ENCODE measurements at regions not wholly inside any gene's neighbourhood (a gene's known extent, or its start where the extent isn't known, plus 50 kb on each side); places are given as distances from the start of the nearest gene placed in this dataset.

DNA sequence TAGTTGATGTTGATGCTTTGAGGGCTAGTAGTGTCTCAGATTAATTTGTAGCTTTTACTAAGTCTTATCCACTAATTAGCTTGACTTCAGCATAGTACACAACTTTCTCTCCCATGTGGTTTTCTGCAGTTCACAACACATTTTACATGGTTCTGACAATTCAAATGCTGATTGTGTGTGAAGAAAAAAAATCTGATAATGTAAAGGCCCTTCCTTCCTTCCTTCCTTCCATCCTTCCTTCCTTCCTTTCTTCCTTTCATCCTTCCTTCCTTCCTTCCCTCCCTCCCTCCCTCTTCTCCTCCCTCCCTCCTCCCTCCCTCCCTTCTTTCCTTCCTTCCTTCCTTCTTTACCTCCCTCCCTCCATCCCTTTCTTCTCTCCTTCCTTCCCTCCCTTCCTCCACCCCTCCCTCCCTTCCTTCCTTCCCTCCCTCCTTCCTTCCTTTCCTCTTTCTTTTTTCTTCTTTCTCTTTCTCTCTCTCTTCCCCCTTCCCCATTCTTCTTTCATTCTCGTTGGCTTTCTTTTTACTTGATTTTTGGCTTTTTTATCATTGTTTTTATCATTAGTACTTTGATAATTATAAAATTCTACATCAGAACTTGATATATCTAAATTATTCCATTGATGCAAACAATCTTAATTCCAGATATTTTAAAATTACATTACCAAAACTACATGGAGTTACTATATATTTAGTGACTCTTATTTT lies 1415.6 kb downstream of the LRFN5 start:
- Histone ChIP-seq H3K4me2 (ENCODE audit: insufficient read depth, low read length) (no peak overlapping the region), H3K27ac (ENCODE audit: low read length) (no peak overlapping the region), H3K36me3 (ENCODE audit: insufficient read depth, low read length) (no peaks in the 10 kb centered on the region), H3K9ac (ENCODE audit: low read depth, low read length) (no peak overlapping the region), H3K27me3 (ENCODE audit: insufficient read depth, low read length, poor library complexity) (no peaks in the 10 kb centered on the region), H3K79me2 (ENCODE audit: insufficient read depth, low read length) (no peaks in the 10 kb centered on the region), H2AFZ (ENCODE audit: low read depth, low read length) (no peak overlapping the region), H3K9me3 (ENCODE audit: insufficient read depth, low read length, severe bottlenecking) (no peaks in the 10 kb centered on the region), H3K4me1 (ENCODE audit: insufficient read depth, low read length) (no peaks in the 10 kb centered on the region), H3K4me3 (ENCODE audit: low read depth in 1 of 2, low read length in 2 of 2) (no peak overlapping the region), H4K20me1 (ENCODE audit: insufficient read depth, low read length) (no peaks in the 10 kb centered on the region)
- no peak for TF ChIP-seq EZH2 (IDR thresholded peaks at IDR 0.05; ENCODE audit: borderline replicate concordance, low read depth, low read length, severe bottlenecking)
- TF ChIP-seq, protein P1, sequence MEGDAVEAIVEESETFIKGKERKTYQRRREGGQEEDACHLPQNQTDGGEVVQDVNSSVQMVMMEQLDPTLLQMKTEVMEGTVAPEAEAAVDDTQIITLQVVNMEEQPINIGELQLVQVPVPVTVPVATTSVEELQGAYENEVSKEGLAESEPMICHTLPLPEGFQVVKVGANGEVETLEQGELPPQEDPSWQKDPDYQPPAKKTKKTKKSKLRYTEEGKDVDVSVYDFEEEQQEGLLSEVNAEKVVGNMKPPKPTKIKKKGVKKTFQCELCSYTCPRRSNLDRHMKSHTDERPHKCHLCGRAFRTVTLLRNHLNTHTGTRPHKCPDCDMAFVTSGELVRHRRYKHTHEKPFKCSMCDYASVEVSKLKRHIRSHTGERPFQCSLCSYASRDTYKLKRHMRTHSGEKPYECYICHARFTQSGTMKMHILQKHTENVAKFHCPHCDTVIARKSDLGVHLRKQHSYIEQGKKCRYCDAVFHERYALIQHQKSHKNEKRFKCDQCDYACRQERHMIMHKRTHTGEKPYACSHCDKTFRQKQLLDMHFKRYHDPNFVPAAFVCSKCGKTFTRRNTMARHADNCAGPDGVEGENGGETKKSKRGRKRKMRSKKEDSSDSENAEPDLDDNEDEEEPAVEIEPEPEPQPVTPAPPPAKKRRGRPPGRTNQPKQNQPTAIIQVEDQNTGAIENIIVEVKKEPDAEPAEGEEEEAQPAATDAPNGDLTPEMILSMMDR (IDR thresholded peaks at IDR 0.05; ENCODE audit: borderline replicate concordance, extremely low read depth, low read length, poor library complexity, severe bottlenecking): no peak
- ATAC-seq (ENCODE audit: insufficient read depth, low read depth): no peak
- no peak for DNase-seq

DNA sequence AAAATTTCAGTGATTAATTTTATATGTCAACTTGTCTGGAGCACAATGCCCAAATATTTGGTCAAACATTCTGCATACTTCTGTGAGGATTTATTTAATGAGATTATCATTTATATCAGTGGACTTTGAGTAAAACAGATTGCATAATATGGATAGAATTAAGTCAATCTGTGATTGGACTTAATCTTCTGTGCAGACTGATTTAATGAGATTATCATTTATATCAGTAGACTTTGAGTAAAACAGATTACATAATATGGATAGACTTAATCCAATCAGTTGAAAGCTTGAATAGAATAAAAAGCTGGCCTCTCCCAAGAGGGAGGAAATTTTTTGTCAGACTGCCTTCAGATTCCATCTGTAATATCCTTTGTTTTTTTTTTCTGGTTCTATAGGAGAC lies 1413.2 kb downstream of the LRFN5 start:
- ATAC-seq (ENCODE audit: insufficient read depth, low read depth): no peak
- H3K9ac ChIP-seq (ENCODE audit: low read depth, low read length): no peak overlapping the region
- no peaks in the 10 kb centered on the region for H3K9me3 ChIP-seq (ENCODE audit: insufficient read depth, low read length, severe bottlenecking)
- H2AFZ ChIP-seq (ENCODE audit: low read depth, low read length): no peak overlapping the region
- DNase-seq: no peak
- no peaks in the 10 kb centered on the region for H3K36me3 ChIP-seq (ENCODE audit: insufficient read depth, low read length)
- TF ChIP-seq, protein P1 (IDR thresholded peaks at IDR 0.05; ENCODE audit: borderline replicate concordance, extremely low read depth, low read length, poor library complexity, severe bottlenecking): no peak
- TF ChIP-seq EZH2 (IDR thresholded peaks at IDR 0.05; ENCODE audit: borderline replicate concordance, low read depth, low read length, severe bottlenecking): no peak
- H3K27ac ChIP-seq (ENCODE audit: low read length): no peak overlapping the region
- H3K4me3 ChIP-seq (ENCODE audit: low read depth in 1 of 2, low read length in 2 of 2): no peak overlapping the region
- H4K20me1 ChIP-seq (ENCODE audit: insufficient read depth, low read length): no peaks in the 10 kb centered on the region
- H3K4me1 ChIP-seq (ENCODE audit: insufficient read depth, low read length): no peaks in the 10 kb centered on the region
- no peaks in the 10 kb centered on the region for H3K27me3 ChIP-seq (ENCODE audit: insufficient read depth, low read length, poor library complexity)
- H3K79me2 ChIP-seq (ENCODE audit: insufficient read depth, low read length): no peaks in the 10 kb centered on the region
- no peak overlapping the region for H3K4me2 ChIP-seq (ENCODE audit: insufficient read depth, low read length)

DNA sequence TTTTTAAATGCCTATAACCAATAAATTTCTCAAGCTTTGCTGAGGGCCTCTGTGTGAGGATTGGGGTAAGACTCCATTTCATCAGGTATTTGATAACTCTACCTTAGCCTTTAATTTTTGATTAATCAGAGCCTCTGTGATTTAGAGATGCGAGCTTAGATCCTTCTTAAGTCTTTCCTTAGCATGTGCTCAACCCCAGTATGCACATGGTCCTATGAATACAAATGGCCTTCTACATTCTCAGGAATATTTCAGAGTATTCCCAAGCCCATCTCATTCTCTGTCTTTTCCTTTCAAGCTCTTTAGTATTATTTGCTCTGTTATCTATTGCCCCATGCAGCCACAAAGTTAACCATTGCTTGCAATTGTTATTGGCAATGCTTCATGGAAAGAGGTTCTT lies 1407.7 kb downstream of the LRFN5 start:
- no peak for TF ChIP-seq EZH2 (IDR thresholded peaks at IDR 0.05; ENCODE audit: borderline replicate concordance, low read depth, low read length, severe bottlenecking)
- TF ChIP-seq, protein P1 (IDR thresholded peaks at IDR 0.05; ENCODE audit: borderline replicate concordance, extremely low read depth, low read length, poor library complexity, severe bottlenecking): no peak
- no peak overlapping the region for H3K9ac ChIP-seq (ENCODE audit: low read depth, low read length)
- no peak for DNase-seq
- no peaks in the 10 kb centered on the region for H3K27me3 ChIP-seq (ENCODE audit: insufficient read depth, low read length, poor library complexity)
- no peaks in the 10 kb centered on the region for H3K4me1 ChIP-seq (ENCODE audit: insufficient read depth, low read length)
- H3K79me2 ChIP-seq (ENCODE audit: insufficient read depth, low read length): no peaks in the 10 kb centered on the region
- H3K4me3 ChIP-seq (ENCODE audit: low read depth in 1 of 2, low read length in 2 of 2): no peak overlapping the region
- H3K36me3 ChIP-seq (ENCODE audit: insufficient read depth, low read length): no peaks in the 10 kb centered on the region
- no peak overlapping the region for H3K27ac ChIP-seq (ENCODE audit: low read length)
- ATAC-seq (ENCODE audit: insufficient read depth, low read depth): no peak
- H2AFZ ChIP-seq (ENCODE audit: low read depth, low read length): no peak overlapping the region
- H4K20me1 ChIP-seq (ENCODE audit: insufficient read depth, low read length): no peaks in the 10 kb centered on the region
- no peak overlapping the region for H3K4me2 ChIP-seq (ENCODE audit: insufficient read depth, low read length)
- H3K9me3 ChIP-seq (ENCODE audit: insufficient read depth, low read length, severe bottlenecking): no peaks in the 10 kb centered on the region

Measured in DND-41 (cell line).